NCI-H128 (cell line): ENCODE measurements at regions not wholly inside any gene's neighbourhood (a gene's known extent, or its start where the extent isn't known, plus 50 kb on each side); places are given as distances from the start of the nearest gene placed in this dataset.

ENCODE experiments used
- DNase-seq: peaks from one replicate; lab custom pipeline; 2025; ENCODE audit not compliant: unreplicated experiment; lab: John Stamatoyannopoulos, UW

GRCh38 chr17:77320044-77320440 lies 179.3 kb downstream of the SEC14L1 start:
- DNase-seq, result no peak

DNA sequence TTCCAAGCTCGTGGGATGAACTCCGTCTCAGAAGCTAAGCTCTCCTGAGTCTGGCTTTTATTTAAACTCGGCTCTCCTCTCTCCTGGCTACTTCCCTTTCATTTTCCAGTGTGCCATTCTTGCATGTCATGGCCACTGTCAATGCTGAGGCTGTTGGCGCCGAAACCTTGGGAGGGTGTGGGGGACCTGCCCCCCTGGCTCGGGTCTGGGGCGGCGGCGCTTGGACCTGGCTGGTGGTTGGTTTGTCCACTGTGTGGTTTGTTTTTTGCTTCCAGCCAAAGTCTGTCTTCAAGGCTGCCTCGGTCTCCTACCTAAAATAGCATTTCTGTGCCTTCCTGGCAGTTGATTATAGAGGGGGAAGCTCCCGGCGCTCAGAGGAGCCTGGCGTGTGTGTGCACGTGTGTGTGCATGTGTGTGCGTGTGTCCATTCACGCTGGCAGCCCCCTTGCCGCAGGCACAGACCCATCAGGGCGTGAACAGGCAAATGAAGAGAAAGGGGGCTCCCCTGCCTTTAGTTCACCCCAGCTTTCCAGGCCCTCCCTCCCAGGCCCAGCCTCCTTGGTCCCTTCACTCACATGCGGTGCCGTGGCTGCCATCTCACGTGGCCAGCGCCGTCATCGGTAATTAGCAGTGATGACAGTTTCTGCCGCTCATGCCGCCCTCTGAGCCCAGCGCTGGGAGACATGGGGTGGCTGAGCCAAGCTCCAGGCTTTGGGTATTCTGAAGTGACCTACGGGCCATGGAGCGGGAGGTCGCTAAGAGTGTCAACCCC lies 179.9 kb downstream of the SEC14L1 start:
- no peak for DNase-seq

- DNase-seq, result no peak
These were observed 181.1 kb downstream of the SEC14L1 start for GRCh38 chr17:77321649-77322513.

DNA sequence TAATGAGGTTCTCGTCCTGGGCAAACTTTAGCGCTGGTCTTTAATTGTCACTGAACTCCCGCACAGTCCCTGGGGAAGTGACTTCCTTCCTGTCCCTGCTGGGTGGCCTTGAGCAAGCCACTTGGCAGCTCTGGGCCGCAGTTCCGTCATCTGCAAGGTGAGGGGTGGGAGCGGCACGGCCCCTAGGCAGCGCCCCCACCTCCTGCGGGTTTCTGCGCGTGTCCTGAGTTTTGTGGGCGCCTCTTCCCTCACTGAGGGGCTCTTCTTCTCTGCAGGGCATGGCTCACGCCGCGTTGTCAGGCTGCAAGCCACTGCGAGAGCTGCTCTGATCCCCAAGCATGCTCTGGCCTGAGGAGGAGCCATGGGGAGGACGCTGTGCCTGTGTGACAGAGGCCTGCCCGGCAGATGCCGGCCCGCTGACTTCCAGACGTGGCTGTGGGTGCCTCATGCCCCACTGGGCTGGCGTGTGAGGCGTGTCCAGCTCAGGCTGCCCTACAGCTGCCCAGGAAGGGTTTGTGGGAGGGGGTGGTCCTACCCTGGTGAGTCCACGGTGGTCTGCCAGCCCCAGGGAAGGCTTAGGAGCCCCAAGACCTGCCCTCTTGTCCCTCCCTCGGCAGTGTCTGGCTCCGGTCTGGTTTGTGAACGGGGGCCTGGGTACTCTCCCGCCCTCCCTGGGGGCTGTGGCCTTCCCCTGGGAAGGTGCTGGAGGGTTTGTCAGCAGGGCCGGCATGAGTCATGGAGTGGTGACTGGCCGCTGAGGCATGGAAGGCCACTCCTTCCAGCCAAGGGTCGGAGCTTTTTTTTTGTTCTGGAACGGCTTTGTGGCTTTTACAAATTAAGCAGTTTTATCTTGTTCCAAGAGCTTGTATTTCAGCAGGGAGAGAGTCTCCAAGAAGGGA lies 182.0 kb downstream of the SEC14L1 start:
- DNase-seq, result no peak

GRCh38 chr17:77323413-77324171 lies 182.8 kb downstream of the SEC14L1 start:
- no peak for DNase-seq

- no peak for DNase-seq
These were observed 183.5 kb downstream of the SEC14L1 start for GRCh38 chr17:77324227-77324626.

DNA sequence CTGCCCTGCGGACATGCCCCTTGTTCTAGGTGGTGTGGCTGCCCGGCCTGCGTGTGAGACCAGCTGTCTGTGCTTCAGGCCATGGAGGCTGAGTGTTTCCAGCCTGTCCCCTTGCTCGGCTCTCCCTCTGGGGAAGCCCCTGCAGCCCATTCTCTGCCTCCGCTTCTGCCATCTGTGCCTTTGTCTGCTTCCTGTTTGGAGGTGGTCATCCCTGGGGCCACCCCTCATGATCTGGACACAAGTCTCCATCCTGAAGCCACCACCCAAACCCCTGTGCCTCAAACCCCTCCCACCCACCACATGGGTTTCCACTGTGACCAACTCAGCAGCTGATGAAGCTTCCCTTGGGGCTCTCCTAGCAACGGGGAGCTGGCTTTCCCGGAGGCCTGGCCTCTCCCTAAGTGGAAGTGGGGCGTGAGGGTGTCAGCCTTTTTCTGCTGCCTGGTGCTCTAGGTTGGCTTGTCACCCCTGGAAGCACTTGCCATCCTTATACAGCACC lies 184.9 kb downstream of the SEC14L1 start:
- DNase-seq, result no peak

GRCh38 chr17:77326076-77326591 lies 185.4 kb downstream of the SEC14L1 start:
- DNase-seq, result no peak

DNA sequence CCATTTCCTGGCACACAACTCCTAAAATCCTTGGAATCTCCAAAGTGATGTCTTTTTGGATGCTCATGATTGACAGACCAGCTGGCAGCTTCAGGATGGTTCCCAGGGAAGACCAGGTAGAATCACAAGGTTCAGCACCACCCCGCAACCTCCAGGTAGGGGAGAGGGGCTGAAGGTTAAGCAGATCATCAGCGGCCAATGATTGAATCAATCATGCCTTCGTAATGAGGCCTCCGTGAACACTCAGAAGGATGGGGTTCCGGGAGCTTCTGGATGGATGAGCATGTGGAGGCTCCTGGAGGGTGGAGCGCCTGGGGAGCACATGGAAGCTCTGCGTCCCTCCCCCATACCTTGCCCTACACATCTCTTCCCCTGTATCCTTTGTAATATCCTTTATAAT lies 185.9 kb downstream of the SEC14L1 start:
- no peak for DNase-seq

DNA sequence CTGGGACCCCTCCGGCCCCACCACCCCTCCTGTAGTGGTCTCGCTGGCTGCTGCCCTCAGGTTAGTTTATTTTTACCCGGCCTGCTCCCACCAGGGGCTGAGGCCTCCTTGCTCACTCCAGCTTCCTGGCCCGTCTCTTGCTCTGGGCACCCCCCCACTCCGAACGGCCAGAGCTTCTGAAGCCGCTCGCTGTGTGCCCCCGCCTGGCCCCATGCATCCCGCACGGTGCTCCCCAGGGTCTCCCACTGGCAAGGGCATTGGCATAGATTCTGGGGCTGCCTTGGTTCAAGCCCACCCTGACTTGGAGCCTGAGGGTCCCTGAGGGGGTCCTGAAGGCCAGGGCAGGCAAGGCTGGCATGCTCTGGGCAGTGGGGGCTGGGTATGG lies 186.4 kb downstream of the SEC14L1 start:
- DNase-seq, result no peak

DNA sequence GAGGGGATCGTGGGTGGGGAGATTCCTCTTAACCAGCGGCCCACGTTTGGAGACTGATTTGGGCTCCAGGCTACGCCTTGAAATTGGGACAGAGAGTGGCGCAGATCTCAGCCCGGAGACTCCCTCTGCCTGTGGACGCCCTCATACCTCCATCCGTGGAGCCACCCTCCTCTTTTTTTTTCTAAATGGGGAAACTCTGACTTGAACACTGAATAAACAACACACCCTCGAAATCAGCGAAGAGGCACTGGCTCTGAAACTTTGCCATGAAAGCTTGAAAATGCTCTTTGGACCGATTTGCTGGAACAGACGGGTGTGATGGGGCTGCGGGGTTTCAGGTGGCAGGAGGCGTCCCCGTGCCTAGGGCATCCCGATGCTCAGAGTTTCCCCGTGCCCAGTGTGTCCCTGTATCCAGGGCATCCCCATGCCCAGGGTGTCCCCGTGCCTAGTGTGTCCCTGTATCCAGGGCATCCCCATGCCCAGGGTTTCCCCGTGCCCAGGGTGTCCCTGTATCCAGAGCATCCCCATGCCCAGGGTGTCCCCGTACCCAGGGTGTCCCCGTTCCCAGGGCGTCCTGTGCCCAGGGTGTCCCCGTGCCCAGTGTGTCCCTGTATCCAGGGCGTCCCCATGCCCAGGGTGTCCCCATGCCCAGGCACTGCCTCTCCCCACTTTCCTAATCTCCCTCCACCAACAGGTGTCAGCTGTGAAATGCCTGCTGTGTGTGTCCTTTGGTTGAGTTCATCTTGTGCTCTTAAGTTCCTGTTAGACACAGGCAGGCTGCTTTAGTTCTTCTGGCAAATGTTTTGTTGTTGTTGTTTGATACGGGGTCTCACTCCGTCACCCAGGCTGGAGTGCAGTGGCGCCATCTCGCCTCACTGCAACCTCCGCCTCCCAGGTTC lies 187.0 kb downstream of the SEC14L1 start:
- DNase-seq, result no peak

- no peak for DNase-seq
These were observed 188.3 kb downstream of the SEC14L1 start for GRCh38 chr17:77328823-77329740.

GRCh38 chr17:77329741-77330531 lies 189.2 kb downstream of the SEC14L1 start:
- DNase-seq, result no peak

- no peak for DNase-seq
These were observed 189.9 kb downstream of the SEC14L1 start for GRCh38 chr17:77330602-77331081.

GRCh38 chr17:77331301-77331864 lies 190.6 kb downstream of the SEC14L1 start:
- peak; percentile 81 for DNase-seq

DNA sequence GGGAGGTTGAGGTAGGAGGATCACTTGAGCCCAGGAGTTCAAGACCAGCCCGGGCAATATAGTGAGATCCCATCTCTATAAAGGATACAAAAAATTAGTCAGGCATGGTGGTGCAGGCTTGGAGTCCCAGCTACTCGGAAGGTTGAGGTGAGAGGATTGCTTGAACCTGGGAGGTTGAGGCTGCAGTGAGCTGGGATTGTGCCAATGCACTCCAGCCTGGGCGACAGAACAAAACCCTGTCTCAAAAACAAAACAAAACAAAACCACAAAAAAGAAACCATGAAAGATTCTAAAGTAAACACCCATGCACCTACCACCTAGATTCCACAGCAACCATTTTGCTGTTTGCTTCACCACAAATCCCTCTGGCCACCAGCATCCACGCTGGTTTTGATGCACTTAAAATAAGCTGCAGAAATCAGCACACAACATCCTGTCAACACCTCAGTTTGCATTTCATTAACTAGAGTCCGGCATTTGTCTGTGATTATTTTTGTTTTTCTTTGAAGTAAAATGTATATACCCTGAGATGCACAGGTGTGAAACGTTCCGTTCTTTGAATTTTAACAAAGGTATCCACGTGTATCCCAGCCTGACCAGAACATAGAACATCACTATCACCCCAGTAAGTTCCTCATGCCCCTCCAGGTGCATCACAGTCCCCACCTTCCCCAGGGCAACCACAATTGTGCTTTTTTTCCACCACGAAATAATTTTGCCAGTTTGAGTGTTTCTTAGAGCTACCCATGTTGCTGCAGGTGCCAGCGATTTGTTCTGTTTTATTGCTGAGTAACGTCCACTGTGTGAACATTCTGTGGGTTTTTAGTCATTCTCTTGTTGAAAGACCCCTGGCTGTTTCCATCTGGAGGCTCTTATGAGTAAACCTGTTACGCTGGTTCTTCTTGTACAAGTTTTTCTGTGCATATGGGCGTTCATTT lies 191.5 kb downstream of the SEC14L1 start:
- DNase-seq, result no peak
